ENCODE measurements at regions not wholly inside any gene's neighbourhood (a gene's known extent, or its start where the extent isn't known, plus 50 kb on each side); places are given as distances from the start of the nearest gene placed in this dataset.

GRCh38 chr21:28788030-28788429, 204.6 kb downstream of the LTN1 start:
- TF ChIP-seq, protein P1, sequence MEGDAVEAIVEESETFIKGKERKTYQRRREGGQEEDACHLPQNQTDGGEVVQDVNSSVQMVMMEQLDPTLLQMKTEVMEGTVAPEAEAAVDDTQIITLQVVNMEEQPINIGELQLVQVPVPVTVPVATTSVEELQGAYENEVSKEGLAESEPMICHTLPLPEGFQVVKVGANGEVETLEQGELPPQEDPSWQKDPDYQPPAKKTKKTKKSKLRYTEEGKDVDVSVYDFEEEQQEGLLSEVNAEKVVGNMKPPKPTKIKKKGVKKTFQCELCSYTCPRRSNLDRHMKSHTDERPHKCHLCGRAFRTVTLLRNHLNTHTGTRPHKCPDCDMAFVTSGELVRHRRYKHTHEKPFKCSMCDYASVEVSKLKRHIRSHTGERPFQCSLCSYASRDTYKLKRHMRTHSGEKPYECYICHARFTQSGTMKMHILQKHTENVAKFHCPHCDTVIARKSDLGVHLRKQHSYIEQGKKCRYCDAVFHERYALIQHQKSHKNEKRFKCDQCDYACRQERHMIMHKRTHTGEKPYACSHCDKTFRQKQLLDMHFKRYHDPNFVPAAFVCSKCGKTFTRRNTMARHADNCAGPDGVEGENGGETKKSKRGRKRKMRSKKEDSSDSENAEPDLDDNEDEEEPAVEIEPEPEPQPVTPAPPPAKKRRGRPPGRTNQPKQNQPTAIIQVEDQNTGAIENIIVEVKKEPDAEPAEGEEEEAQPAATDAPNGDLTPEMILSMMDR (IDR thresholded peaks at IDR 0.05) = no peak
- TF ChIP-seq POLR2A (IDR thresholded peaks at IDR 0.05) = no peak
